CD4-positive, alpha-beta T cell treated with Interleukin-15 for 4 hours (primary cell): ENCODE measurements at regions not wholly inside any gene's neighbourhood (a gene's known extent, or its start where the extent isn't known, plus 50 kb on each side); places are given as distances from the start of the nearest gene placed in this dataset.
"Not testable (repeated sequence)": the region's sequence is repeated elsewhere in the genome, so short reads cannot be mapped to it uniquely, and the experiment has no call there.

Experiments
- DNase-seq: peaks from one replicate; pipeline ENCODE4 v3.0.0-alpha.2; 2020; ENCODE audit warnings: low spot score

DNA sequence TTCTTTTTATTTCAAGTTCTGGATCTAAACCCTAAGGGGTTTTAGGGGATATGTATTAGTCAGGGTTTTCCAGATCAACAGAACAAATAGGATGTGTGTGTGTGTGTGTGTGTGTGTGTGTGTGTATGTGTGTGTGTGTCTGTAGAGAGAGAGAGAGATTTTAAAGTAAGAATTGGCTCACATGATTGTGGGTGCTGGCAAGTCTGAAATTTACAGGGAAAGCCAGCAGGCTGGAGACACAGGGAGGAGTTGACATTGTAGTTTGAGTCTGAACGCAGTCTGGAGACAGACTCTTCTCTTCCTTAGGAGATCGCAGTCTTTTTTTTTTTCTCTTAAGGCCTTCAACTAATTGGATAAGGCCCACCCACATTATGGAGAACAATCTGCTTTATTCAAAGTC lies 428.8 kb upstream of the TBL1XR1 start:
- DNase-seq, result no peak

DNA sequence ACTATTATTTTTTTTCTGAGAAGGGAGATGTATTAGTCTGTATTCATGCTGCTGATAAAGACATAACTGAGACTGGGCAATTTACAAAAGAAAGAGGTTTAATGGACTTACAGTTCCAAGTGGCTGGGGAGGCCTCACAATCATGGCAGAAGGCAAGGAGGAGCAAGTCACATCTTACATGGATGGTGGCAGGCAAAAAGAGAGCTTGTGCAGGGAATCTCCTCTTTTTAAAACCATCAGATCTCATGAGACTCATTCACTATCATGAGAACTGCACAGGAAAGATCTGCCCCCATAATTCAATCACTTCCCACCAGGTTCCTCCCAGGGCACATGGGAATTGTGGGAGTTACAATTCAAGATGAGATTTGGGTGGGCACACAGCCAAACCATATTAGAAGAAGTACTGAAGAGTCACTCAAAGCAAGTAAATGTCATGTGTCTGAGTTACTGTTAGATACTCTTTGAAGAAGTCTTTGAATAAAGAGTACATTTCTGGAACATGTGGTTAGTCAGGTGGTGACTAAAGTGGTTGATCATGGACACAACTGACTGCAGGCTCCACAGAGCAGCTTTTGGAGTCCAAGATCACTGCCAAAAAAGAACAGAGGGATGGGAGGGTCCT lies 430.9 kb upstream of the TBL1XR1 start:
- DNase-seq, result not testable (repeated sequence)

DNA sequence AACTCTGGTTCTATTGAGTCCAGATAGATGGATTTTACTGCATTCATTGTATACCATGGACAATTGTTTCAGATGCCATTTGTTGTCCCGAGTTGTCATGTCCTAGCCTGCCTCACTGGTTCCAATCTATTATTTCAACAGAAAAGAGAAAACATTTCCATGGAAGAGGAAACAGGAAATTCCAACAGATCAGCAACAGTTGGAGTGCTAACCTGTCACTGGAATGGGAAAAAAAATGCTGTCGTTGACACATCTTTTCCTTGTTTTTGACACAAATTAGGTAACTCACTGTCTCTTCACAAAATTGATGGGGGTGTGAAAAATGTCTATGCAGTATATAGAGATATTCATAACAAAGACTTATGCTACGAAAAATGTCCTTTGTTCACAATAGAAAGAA lies 432.0 kb upstream of the TBL1XR1 start:
- DNase-seq, result no peak

DNA sequence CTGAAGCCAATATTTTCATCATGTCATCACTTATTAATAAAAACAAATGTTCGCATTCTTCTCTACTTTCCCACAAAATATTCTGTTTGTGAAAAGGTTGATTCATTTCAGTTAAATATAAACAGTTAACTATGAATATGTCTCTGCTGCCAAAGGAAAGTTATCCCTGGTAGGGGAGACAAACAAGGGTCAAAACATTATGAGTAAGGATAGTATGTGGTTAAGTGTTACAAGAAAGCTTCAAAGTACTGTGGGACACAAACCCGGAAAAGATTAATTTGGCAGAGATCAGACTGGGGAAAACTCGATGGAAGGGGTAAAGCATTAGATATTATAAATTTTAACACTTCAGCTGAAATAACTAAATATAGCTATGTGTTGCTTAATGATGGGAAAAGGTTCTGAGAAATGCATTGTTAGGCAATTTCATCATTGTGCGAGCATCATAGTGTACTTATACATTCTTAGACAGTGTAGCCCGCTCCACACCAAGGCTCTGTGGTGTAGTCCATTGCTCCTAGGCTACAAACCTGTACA lies 436.5 kb upstream of the TBL1XR1 start:
- no peak for DNase-seq

DNA sequence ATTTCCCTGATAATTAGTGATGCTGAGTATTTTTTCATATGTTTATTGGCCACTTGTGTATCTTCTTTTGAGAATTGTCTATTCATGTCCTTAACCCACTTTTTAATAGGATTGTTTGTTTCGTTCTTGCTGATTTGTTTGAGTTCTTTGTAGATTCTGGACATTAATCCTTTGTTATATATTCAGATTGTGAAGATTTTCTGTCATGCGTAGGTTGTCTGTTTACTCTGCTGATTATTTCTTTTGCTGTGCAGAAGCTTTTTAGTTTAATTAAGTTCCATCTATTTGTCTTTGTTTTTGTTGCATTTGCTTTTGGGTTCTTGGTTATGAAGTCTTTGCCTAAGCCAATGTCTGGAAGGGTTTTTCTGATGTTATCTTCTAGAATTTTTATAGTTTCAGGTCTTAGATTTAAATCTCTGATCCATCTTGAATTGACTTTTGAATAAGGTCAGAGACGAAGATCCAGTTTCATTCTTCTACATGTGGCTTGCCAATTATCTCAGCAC lies 438.4 kb upstream of the TBL1XR1 start:
- DNase-seq, result not testable (repeated sequence)

DNA sequence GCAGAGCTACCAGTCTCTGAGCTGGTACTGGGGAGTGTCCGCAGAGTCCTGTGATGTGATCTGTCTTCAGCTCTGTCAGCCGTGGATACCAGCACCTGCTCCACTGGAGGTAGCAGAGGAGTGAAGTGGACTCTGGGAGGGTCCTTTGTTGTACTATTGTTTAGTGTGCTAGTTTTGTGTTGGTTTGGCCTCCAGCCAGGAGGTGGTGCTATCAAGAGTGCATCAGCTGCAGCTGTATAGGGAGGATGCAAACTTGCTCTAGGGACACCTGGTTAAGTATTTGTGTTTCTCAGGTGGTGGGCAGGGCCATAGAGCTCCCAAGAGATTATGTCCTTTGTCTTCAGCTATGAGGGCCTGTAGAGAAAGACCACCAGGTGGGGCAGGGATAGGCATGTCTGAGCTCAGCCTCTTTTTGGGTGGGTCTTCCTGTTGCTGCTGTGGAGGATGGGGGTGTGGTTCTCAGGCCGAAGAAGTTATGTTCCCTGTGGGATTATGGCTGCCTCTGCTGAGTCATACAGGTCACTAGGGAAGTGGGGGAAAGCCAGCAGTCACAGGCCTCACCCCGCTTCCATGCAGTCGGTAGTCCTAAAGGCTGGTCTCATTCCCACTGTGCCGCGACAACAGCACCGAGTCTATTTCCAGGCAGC lies 443.2 kb upstream of the TBL1XR1 start:
- no peak for DNase-seq

DNA sequence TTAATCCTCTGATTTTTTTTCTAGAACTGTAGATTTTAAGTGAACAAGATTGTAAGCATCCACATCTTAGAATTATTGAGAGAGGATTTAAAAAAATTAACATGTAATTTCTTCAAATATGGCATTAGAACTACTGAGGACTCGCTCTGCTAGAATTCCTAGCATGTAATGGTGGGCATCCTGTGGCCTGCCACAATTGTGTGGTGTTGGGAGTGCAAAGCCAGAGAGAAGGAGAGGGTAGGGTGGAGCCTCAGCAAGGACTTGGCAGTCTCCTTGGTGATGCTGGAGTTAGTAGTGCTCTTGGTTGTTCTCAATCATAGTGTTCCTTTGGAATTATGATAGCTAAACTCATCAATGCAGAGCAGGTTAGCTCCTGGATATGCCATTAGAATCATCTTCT lies 443.9 kb upstream of the TBL1XR1 start:
- DNase-seq, result no peak

DNA sequence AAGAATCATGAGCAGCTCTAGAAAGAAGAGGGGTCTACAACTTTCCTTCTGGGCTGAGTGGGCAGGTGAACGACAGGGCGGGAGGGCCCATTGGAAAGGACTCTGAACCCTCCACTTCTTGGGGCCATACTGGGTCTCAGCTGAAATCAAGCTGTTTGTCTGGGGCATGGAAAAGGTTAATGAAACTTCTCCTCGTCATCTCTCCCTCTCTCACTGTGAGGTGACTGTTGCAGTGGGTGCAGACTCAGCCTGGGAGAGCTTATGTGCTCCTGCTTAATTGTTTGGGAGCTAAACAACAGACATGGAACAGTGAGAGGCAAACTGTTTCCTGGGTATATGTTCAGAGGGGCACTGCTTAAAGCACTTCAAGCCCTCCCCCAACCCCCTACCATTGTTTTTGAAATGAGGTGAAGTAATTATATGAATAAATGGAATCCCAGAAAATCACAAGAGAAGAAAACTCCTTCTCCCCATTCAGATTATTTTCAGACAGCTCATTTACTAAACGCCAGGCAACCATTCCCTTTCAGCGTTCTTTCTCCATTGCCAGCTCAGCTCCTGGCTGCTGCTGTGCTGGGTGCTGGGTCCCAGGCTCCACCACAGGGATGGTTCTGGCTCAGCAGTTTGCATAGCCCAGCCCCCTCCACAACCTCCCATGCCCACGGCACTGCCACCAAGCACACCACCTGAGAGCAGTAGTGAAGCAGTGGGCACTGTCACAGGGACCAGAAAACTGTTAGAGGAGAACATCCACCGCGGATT lies 444.9 kb upstream of the TBL1XR1 start:
- no peak for DNase-seq

DNA sequence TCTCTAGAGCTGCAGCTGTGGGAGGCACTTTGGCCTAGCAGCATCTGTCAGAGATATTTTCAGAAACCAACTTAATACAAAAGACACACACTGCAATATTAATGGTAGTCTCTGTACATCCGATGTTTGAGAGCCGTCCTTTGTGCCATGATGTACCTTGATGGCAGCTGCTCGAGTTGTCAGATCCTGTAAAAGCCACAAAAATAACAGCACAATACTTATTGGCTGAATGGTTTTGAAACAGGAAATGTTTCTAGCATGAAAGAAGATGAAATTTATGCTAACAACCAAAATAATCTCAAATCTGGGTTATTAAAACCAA lies 445.5 kb upstream of the TBL1XR1 start:
- DNase-seq, result peak; percentile 26

DNA sequence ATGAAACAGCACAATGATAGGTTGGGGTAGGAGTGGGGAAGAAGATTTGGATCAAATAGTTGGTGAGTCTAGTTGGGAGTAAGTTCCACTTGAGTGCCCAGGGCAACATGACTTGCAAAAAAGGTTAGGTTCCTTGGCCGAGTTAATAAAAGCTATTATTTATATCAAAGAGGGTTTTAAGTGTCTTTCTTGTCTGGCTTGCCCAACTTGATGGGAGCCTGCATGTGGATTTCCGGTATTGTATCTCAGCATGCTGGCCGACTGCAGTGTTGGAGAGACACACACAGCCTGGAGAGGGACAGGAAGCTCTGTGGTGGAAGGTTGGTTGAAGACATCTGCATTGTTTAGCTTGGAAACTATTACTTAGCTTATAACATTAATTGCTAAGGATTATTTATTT lies 449.5 kb upstream of the TBL1XR1 start:
- peak; percentile 24 for DNase-seq

DNA sequence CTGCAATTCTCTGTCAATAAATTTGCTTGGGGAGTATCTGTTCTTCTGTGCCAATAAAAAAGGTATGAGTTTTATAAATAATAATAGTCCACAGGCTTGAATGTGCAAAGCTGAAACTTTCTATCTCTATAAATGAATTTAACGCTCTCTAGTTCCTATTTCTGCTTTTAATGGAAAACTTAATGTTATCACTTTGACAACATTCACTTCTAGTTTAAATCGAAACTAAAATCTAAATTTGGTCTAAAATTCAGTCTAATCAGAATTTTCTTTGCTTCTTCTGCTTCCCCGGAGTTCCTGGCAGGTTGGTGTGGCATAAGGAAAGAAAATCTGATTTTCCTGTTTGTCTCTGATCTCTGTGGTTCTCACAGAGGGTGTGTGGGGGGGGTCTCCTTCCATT lies 450.1 kb upstream of the TBL1XR1 start:
- DNase-seq, result no peak

DNA sequence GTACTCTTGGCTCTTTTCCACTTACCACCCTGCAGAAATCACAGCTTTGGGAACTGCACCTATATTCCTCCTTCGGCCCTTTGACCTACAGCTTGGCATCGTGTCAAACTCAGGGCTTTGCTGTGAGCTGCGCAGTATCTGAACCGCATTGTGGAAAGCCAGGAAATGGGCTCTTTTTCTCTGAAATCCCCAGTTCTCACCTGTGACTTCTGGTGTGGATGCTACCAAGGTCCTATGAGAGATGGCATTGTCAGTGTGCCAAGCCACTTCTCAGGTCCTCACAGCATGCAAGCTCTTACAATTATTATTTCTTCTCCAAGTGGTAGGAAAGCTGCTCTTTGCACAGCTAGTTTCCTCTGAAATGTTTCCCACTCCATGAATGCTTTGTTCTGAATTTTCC lies 450.6 kb upstream of the TBL1XR1 start:
- peak; percentile 55 for DNase-seq

DNA sequence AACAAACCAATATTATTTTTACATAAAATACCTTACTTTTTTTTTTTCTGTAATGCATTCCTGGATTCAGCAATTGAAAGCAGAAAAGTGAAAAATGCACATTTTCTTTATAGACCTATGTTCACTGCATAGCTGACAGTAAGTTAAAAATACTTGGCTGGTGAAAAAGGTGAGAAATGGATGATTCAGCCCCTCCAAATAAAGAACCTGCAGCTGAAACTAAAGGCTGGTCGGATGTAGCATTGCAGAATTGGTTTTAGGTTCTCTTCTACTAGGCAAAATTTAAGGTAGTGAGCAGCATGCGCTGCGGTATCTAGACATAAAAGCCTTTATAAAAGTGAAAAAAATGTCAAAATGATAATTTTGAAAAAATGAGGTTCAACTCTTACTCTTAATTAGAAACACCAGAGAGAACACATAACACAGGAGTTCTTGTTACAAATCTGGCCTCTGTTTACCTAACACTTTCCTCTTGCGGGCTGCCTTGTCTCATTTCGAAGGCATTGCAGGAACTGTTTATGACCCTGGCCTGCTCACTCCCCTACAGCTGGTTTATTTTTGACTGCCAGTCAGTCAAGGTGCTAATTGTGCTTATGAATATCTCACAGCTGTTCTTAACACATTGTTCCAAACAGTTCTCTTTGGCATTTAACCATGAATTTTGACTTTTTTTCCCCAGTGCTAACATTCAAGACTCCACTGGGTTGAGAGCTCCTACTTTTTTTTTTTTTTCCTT lies 455.4 kb upstream of the TBL1XR1 start:
- no peak for DNase-seq

DNA sequence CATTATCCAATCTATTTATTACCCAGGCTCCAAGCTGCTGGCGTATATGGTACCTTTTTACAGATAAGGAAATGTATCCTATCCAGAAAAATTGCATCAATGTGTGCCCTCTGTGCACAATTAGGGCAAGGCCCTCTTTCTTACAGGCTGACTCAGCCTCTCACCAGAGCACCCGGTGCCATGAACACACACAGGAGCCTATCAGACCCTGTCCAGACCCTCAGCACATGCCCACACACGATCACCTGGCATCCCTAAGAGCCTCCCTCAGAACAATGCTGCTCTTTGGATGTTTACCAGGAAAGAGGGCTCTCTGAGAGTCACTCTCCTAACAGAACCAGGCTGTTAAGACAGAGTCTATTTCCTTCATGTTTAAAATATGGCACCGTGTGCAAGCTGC lies 460.0 kb upstream of the TBL1XR1 start:
- DNase-seq, result no peak

DNA sequence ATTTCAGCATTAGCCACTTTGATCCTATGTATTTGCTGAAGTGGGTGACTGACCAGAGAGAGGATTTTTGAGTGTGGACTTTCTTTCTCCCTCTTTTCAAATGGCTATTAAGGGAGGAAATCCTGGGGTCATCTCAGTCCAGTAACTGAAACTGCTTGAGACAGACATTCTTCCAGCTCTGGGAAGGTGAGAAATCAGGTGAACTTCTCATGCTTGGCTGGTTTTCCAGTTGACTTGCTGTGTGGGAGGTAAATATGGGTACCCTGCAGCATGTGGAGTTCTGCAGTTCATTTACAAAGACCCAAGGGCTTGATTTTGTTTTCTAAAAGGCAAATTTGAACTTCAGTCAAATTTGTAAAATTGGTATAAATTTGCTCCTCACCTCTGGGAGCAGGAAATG lies 461.1 kb upstream of the TBL1XR1 start:
- no peak for DNase-seq

DNA sequence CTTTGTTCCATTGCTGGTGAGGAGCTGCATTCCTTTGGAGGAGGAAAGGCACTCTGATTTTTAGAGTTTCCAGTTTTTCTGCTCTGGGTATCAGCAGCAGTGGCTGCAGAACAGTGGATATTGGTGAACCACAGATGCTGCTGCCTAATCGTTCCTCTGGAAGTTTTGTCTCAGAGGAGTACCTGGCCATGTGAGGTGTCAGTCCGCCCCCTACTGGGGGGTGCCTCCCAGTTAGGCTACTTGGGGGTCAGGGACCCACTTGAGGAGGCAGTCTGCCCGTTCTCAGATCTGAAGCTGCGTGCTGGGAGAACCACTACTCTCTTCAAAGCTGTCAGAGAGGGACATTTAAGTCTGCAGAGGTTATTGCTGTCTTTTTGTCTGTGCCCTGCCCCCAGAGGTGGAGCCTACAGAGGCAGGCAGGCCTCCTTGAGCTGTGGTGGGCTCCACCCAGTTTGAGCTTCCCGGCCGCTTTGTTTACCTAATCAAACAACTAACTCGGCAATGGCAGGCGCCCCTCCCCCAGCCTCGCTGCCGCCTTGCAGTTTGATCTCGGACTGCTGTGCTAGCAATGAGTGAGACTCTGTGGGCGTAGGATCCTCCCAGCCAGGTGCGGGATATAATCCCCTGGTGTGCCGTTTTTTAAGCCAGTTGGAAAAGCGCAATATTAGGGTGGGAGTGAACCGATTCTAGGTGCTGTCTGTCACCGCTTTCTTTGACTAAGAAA lies 467.3 kb upstream of the TBL1XR1 start:
- DNase-seq, result peak; percentile 44

DNA sequence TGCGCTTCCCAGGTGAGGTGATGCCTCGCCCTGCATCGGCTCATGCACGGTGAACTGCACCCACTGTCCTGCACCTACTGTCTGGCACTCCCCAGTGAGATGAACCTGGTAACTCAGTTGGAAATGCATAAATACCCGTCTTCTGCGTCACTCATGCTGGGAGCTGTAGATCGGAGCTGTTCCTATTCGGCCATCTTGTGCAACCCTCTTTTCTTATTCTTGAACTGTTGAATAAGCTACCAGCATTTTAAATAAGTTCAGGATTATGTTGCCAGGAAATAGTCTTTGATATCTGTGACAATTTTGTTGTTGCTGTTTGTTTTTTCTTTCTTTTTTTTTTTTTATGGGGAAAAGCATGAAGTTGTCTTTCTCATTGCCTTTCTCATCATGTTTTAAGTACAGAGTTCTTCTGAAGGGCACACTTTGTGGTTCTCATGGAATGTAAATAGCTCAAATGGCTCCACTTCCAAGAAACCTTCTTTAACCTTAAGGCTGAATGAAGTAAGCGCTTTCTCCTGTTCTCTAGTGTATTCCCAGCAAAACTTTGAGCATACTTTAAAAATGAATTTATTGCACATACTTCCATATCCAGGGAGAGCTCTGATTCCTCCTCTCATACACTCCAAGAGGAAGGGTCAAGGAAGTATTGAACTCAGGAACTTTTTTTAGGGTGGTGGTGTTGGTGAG lies 468.0 kb upstream of the TBL1XR1 start:
- no peak for DNase-seq

DNA sequence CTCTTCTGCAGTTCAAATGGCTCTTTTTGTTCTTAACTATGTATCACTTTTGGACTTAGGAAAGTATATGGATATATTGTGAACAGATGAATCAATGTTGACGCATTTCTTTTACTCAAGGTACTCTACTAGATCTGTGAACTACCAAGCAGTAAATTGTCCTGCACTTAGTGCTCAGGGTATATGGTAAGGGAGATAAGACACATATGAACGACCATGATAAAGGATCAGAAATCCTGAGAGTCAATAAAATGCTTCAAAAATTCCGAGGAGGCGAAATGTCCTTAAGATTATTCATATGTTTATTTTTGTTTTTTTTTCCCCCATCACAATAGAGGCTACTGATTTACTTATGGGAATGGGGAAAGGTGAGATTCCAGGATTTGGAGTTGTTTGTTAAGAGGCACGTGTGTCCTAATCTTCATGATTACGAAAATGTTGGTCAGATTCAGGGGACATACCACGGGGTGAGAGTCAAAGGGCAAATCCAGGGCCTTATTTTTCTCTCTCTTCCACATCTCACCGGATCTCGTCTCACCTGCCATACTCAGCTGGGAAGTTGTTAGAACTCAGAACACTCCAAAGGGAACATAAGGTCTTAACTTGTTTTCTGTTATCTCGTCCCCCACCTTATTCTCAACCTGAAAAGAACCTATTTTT lies 475.1 kb upstream of the TBL1XR1 start:
- no peak for DNase-seq

DNA sequence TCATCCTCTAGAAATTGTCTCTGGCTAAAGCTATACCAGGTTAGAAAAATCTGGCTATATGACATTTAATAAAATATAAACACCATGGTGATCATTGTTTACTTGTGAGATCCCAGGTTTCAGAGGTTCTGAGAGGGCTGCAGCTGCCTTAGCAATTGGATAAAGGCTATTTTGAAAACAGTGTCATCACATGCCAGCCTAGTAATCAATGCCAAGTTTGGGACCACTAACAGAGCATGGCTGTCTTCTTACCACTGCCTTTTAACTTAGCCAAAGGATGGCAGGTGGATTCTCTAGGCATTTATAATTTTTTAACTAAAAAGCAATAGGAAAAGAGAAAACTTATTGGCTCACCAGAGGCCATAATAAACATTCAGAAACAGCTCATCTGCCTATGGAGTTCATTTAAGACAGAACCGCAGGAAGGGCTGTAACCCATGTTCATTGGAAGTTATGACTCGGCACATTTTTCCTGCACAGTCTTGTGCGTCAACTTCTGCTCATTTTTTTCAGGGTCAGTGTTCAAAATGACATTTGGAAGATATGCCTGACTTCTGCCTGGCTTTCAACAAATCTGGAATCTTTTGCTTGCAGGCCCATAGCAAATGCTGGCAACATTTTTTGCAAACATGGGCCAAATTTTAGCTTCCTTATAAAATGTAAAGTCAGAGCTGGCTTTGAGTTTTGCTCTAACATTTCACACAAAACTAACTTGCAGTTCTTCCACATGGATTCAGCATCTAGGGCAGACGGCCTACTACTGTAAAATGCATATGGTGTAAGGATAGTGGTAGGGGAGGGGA lies 476.0 kb upstream of the TBL1XR1 start:
- DNase-seq, result no peak

DNA sequence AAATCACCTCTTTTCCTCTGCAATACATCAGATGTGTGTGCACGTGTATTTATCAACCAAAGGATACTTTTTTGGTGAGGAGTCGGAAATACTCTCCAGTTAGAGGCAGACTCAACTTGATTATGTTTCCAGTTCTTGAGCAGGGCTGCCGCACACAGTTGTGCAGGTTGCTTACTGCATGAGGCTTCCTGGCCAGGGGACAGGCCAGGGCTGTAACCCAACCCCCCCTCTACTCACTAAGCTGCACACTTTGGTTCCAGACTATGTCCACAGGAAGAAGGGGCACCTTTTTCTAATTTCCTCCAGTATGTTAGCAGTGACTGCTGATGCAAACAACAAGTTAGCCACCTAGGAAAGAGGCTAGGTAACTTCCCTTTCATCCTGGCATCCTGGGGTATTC lies 476.9 kb upstream of the TBL1XR1 start:
- no peak for DNase-seq
